GM18867 (cell line): ENCODE measurements at regions not wholly inside any gene's neighbourhood (a gene's known extent, or its start where the extent isn't known, plus 50 kb on each side); places are given as distances from the start of the nearest gene placed in this dataset.
"Not testable (repeated sequence)": the region's sequence is repeated elsewhere in the genome, so short reads cannot be mapped to it uniquely, and the experiment has no call there.

ENCODE experiments used
- ATAC-seq: cut with Tn5 transposase; IDR thresholded peaks from one replicate; pipeline ENCODE4 v1.9.1; 2021; ENCODE audit warnings: mild to moderate bottlenecking, moderate library complexity; ENCODE audit not compliant: unreplicated experiment

- no peak for ATAC-seq
Observed at GRCh38 chr16:60414613-60415012, 1621.6 kb downstream of the CDH8 start.

GRCh38 chr16:60413969-60414368 lies 1622.3 kb downstream of the CDH8 start:
- ATAC-seq = no peak

- ATAC-seq = no peak
Observed at GRCh38 chr16:60407606-60408005, 1628.6 kb downstream of the CDH8 start.

GRCh38 chr16:60407034-60407433 lies 1629.2 kb downstream of the CDH8 start:
- no peak for ATAC-seq

- no peak for ATAC-seq
Observed at GRCh38 chr16:60405286-60405685, 1631.0 kb downstream of the CDH8 start.

- ATAC-seq = no peak
Observed at GRCh38 chr16:60404401-60404800, 1631.8 kb downstream of the CDH8 start.

- peak; percentile 65 for ATAC-seq
Observed at GRCh38 chr16:60402941-60403340, 1633.3 kb downstream of the CDH8 start.

- ATAC-seq = no peak
Observed at GRCh38 chr16:60392380-60392779, 1643.9 kb downstream of the CDH8 start.

GRCh38 chr16:60371591-60371990 lies 1637.5 kb upstream of the GOT2 start:
- no peak for ATAC-seq

- ATAC-seq = no peak
Observed at GRCh38 chr16:60367739-60368138, 1633.6 kb upstream of the GOT2 start.

- no peak for ATAC-seq
Observed at GRCh38 chr16:60363566-60363965, 1629.5 kb upstream of the GOT2 start.

GRCh38 chr16:60359866-60360265 lies 1625.8 kb upstream of the GOT2 start:
- ATAC-seq = not testable (repeated sequence)

- not testable (repeated sequence) for ATAC-seq
Observed at GRCh38 chr16:60359412-60359811, 1625.3 kb upstream of the GOT2 start.

- not testable (repeated sequence) for ATAC-seq
Observed at GRCh38 chr16:60357876-60358522, 1623.9 kb upstream of the GOT2 start.

- ATAC-seq = no peak
Observed at GRCh38 chr16:60346256-60346655, 1612.1 kb upstream of the GOT2 start.

- no peak for ATAC-seq
Observed at GRCh38 chr16:60337671-60338070, 1603.6 kb upstream of the GOT2 start.

- ATAC-seq = no peak
Observed at GRCh38 chr16:60331168-60331567, 1597.1 kb upstream of the GOT2 start.

GRCh38 chr16:60329108-60329507 lies 1595.0 kb upstream of the GOT2 start:
- ATAC-seq = no peak

GRCh38 chr16:60328152-60328551 lies 1594.0 kb upstream of the GOT2 start:
- ATAC-seq = no peak

GRCh38 chr16:60318486-60318885 lies 1584.4 kb upstream of the GOT2 start:
- ATAC-seq = no peak

- no peak for ATAC-seq
Observed at GRCh38 chr16:60310846-60311445, 1576.8 kb upstream of the GOT2 start.

GRCh38 chr16:60304720-60305119 lies 1570.6 kb upstream of the GOT2 start:
- no peak for ATAC-seq

GRCh38 chr16:60304066-60304465 lies 1570.0 kb upstream of the GOT2 start:
- ATAC-seq = no peak
